Sciatic nerve (tissue), 2 donors: ENCODE measurements at regions not wholly inside any gene's neighbourhood (a gene's known extent, or its start where the extent isn't known, plus 50 kb on each side); places are given as distances from the start of the nearest gene placed in this dataset.

Source experiments
- ATAC-seq: fragments of 200-7000 bp; cut with Tn5 transposase; one replicate; pipeline ENCODE4 v1.9.1; 2020; ENCODE audit warnings: mild to moderate bottlenecking, moderate library complexity
- DNase-seq: peaks from one replicate; pipeline ENCODE4 v3.0.0-alpha.2; 2020; ENCODE audit warnings: low spot score
- intact Hi-C: fragments of 100-400 bp; cut with DNase I; formaldehyde crosslinking; loops from one replicate; pipeline ENCODE4 v1.14.2; 2022
- donor health status: DM: no; HTN: no; CAD: no.
- donor health status: DM: no; HTN: no; CAD: no.

DNA sequence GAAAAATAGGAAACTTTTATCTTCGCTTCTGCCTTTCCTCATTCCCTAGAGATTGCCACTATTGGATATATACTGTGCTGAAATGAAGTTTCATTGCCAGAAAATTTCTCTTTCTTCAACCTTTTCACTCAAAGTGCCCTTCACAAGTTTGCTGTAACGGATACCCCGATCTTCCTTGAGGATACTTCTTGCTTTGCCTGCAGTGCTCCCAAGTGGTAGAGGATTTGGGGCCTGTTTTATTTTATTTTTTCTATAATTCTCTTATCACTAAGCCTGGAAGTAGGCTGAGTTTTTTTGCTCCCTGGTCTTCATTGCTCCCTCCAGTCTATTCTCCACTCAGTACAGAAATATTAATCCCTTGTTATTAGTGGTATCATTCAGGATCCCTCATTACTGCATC, 481.4 kb upstream of the CDH18 start:
- DNase-seq (no peak), ATAC-seq (no peak)
- intact Hi-C loops: no loop called here

DNA sequence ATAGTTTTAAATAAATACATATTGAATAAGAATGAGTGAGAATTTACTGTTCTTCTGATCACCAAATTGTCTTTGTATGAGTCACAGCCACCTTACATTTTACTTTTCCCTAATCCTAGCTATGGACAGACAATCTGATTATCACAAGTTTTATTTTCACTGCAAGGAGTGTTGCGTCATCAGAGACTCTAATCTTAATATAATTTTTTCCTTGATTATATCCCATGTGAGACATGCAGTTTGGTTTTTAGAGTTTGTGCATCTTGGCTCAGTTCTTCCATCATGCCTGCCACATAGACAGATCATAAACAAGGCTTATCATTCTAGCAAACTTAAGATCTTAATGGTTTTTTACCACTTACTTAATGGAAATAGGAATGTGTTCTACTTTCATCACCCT, 478.5 kb upstream of the CDH18 start:
- intact Hi-C loops: no loop called here
- DNase-seq: no peak
- no peak for ATAC-seq

DNA sequence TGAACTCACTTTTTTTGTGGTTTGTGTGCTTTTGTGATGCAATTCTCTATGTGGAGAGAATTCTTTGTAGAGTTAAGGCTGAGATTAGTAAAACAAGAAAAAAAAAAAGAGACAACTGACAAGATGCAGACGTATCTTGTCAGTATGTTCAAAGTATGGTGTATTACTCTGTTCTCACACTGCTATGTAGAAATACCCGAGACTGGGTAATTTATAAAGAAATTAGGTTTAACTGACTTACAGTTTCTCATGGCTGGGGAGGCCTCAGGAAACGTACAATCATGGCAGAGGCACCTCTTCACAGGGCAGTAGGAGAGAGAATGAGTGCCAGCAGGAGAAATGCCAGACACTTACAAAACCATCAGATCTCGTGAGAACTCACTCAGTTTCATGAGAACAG, 475.2 kb upstream of the CDH18 start:
- DNase-seq: no peak
- intact Hi-C loops: no loop called here
- ATAC-seq: no peak

DNA sequence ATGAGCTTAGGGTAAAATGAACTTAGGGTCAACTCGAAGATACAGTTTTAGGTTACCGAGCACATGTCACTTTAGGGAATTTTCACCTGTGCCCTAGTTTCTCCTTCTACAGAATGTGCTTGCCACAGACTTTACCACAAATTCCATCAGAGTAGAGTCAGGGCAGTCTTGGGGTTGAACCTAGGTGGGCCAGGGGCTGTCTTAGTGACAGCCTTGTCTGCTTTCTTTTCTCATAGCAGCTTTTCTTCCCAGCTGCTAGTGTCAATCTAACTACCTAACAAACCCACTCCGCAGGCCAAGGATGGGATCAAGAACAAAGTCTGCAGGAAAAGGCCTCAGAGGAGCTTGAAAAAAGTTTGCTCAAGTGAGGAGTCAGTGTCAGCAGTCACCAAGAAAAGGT, 458.1 kb upstream of the CDH18 start:
- intact Hi-C loops: no loop called here
- ATAC-seq (no peak), DNase-seq (no peak)

DNA sequence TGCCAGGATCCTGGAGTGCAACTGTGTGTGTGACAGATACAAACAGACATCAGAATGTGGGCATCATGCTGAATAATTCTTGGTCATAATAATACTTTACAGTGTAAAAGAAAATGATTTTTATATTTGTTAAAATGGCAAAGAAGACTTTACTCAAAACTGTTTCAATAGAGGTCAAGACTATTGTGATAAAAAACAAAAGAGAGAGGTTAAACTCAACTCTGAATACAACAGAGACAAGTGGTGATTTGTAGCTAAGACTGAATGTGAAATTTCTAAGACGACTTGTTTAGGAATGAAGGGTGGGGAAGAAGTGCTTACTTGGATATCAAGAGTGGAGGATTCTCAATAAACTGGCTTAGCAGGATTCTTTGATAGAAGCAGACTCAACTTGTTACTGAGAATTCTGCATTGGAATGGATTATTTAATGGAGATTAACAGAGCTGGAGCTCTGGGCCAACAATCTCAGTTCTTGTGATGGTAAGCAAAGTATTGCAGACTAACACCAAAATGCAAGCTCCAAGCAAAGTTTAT, 457.4 kb upstream of the CDH18 start:
- intact Hi-C loops: no loop called here
- DNase-seq (no peak), ATAC-seq (no peak)

DNA sequence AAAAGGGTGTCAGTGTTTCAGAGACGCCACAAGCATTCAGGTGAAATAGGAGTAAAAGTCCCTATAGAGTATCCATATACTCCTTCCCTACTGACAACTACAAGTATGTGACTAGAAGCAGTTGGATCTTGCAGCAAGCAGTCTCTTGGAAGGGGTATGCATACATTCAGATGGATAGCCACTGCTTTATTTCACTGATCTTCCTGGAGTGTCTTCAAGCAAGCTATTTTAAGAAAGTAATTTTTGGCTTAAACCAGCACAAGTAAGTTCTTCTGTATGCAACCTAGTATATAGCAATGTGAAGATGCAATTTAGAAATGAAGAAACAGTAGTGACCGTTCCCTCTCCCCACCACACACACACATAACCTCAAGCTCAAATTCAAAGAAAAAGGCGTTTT, 446.8 kb upstream of the CDH18 start:
- ATAC-seq (no peak), DNase-seq (no peak)
- intact Hi-C loops: loop anchor here (5.0 kb wide), 1 partner anchor 253 kb away; no protein-coding TSS in a partner anchor

DNA sequence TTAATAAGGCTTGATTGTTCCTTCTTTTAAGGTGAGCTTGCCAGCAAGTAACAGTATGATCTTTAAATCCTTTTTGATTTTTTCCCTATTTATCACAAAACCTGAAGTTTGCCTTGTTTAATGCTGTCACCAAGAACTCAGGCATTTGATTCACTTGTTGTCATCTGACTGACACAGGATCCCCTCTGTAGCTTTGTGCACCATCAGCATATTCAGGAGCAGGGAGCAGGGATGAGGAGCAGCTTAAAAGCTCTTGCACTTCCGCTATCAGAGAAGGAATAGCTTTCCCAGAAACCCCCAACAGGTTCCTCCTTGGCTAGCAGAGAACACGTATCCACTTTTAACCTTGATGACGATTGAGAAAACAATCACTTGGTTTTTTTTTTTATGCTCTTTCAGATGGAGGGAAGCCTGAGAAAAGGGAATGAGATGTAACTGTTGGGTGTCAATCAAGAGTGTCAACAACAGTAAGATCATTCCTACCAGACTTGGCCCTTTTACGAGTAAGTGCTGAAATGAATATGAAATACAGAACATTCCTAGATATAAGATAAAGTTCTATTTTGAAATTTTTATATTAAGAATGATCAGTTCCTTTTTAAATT, 433.1 kb upstream of the CDH18 start:
- intact Hi-C loops: no loop called here
- ATAC-seq: no peak

More for the DNA sequence above, 433.1 kb upstream of the CDH18 start:
- no peak for DNase-seq
